ENCODE measurements at regions not wholly inside any gene's neighbourhood (a gene's known extent, or its start where the extent isn't known, plus 50 kb on each side); places are given as distances from the start of the nearest gene placed in this dataset.

GRCh38 chr3:23647706-23648258 lies 158.0 kb upstream of the UBE2E1 start:
- Histone ChIP-seq H3K4me1 (ENCODE audit: control insufficient read depth, extremely low read depth, insufficient read depth, low read length) (peaks cover 13% of the 10 kb centered on the region), H3K79me2 (ENCODE audit: control insufficient read depth, insufficient read depth, low read length) (no peaks in the 10 kb centered on the region), H3K36me3 (ENCODE audit: control insufficient read depth in 2 of 2, extremely low read depth in 1 of 2, insufficient read depth in 2 of 2, low read length in 2 of 2) (no peaks in the 10 kb centered on the region), H3K9me1 (replicated peaks; ENCODE audit: control insufficient read depth, extremely low read depth, insufficient read depth, low read length) (no peaks in the 10 kb centered on the region), H3K9ac (replicated peaks; ENCODE audit: extremely low read depth, insufficient read depth, low read length) (no peak overlapping the region), H3K4me2 (ENCODE audit: insufficient read depth, low read length) (no peak overlapping the region), H4K20me1 (replicated peaks; ENCODE audit: control insufficient read depth, extremely low read depth, insufficient read depth, low read length) (no peaks in the 10 kb centered on the region), H3K4me3 (replicated peaks in 1 of 3; ENCODE audit: insufficient read depth in 1 of 3, low read depth in 1 of 3, low read length in 3 of 3) (no peak overlapping the region), H3K9me3 (replicated peaks; ENCODE audit: control insufficient read depth, insufficient read depth, low read length) (no peaks in the 10 kb centered on the region), H3K27me3 (ENCODE audit: control insufficient read depth in 2 of 2, insufficient read depth in 2 of 2, low read length in 2 of 2) (no peaks in the 10 kb centered on the region), H3K27ac (ENCODE audit: insufficient read depth, low read depth, low read length) (no peak overlapping the region), H2AFZ (ENCODE audit: low read depth, low read length) (no peak overlapping the region)
- DNase-seq (ENCODE audit: low read depth, low spot score) (no peak), FAIRE-seq (no peak)
- BruUV-seq (replicated peaks) = no TSS peak
- intact Hi-C loops (cut with micrococcal nuclease) (no loop called here), dilution Hi-C loops (cut with MboI; ENCODE audit: extremely low pct_ligation_motif_present, low sequenced_read_pairs) (no loop called here)
- POLR2A ChIA-PET = no interaction called here
- TF ChIP-seq FOS (IDR thresholded peaks at IDR 0.05; ENCODE audit: borderline replicate concordance, insufficient read depth, low read length) = no peak
- no peak for TF ChIP-seq POLR2A (IDR thresholded peaks at IDR 0.05; ENCODE audit: low read depth, low read length)
- TF ChIP-seq JUN (IDR thresholded peaks at IDR 0.05; ENCODE audit: borderline replicate concordance, insufficient read depth, insufficient read length, low read depth) = no peak
- no peak for TF ChIP-seq GATA2 (IDR thresholded peaks at IDR 0.05; ENCODE audit: insufficient read depth, insufficient read length, low read depth, low read length)
- no peak for TF ChIP-seq MYC (IDR thresholded peaks at IDR 0.05; ENCODE audit: low read depth, low read length)
- TF ChIP-seq EZH2 (IDR thresholded peaks at IDR 0.05; ENCODE audit: borderline replicate concordance, low read depth, low read length, severe bottlenecking) = no peak
- TF ChIP-seq POLR2AphosphoS5 (IDR thresholded peaks at IDR 0.05; ENCODE audit: insufficient read depth, low read depth, low read length) = no peak
- TF ChIP-seq CTCF (IDR thresholded peaks at IDR 0.05; ENCODE audit: extremely low read depth in 1 of 2, insufficient read depth in 1 of 2, low read depth in 1 of 2, low read length in 2 of 2) = no peak
- no peak for TF ChIP-seq MAX (IDR thresholded peaks at IDR 0.05; ENCODE audit: insufficient read depth, insufficient read length)
- CTCF ChIA-PET = interaction anchor here (1.2 to 1.3 kb wide), 2 partner anchors 19 to 270 kb away, joined by 3 read pairs; no protein-coding TSS in a partner anchor

Data from endothelial cell of umbilical vein (primary cell).